ENCODE measurements at regions not wholly inside any gene's neighbourhood (a gene's known extent, or its start where the extent isn't known, plus 50 kb on each side); places are given as distances from the start of the nearest gene placed in this dataset.

DNA sequence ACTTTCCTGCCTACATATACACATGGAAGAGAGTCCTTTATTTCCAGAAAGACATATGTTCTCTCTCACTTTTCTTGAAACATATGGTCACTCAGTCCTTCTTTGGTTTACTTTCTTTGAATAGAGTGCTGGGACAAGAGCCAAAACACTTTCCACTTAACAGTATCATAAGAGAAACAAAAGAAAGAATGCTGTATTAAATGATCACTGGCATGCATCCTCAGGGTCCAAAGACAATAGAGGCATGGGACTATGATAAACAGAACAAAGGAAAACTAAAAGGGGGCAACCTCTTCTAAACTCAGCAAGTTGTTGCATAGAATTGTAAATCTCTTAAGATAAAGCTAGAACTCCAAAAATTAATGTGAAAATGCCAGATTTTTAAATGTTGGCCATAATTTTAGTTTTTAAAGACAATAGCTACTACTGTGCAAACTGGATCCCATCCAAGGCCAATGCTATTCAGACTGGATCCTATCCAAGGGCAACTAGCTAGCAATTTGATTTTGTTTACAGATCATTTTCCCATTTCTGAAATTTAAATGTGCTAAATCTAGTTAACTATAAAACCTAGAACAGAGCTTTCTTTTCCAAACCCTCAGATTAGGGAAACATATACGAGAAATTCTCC is 687.5 kb downstream of the SORCS3 start:
- no peak for DNase-seq
